ENCODE measurements at regions not wholly inside any gene's neighbourhood (a gene's known extent, or its start where the extent isn't known, plus 50 kb on each side); places are given as distances from the start of the nearest gene placed in this dataset.

- no peak for DNase-seq
Observed at GRCh38 chr4:111649308-111649707, 495.9 kb upstream of the FAM241A start.

- DNase-seq = no peak
Observed at GRCh38 chr4:111650146-111650545, 495.1 kb upstream of the FAM241A start.

GRCh38 chr4:111650674-111651086 is 494.6 kb upstream of the FAM241A start:
- DNase-seq = no peak

- DNase-seq = no peak
Observed at GRCh38 chr4:111652236-111652635, 493.0 kb upstream of the FAM241A start.

GRCh38 chr4:111652986-111653385 is 492.3 kb upstream of the FAM241A start:
- no peak for DNase-seq

GRCh38 chr4:111662496-111662895 is 482.8 kb upstream of the FAM241A start:
- DNase-seq = no peak

GRCh38 chr4:111664308-111664945 is 480.8 kb upstream of the FAM241A start:
- no peak for DNase-seq

- DNase-seq = no peak
Observed at GRCh38 chr4:111666826-111667360, 478.4 kb upstream of the FAM241A start.

- DNase-seq = no peak
Observed at GRCh38 chr4:111671756-111672155, 473.5 kb upstream of the FAM241A start.

GRCh38 chr4:111675746-111676145 is 469.5 kb upstream of the FAM241A start:
- no peak for DNase-seq

- DNase-seq = no peak
Observed at GRCh38 chr4:111676533-111676932, 468.7 kb upstream of the FAM241A start.

- no peak for DNase-seq
Observed at GRCh38 chr4:111678479-111678878, 466.8 kb upstream of the FAM241A start.

GRCh38 chr4:111678908-111679307 is 466.3 kb upstream of the FAM241A start:
- DNase-seq = no peak

GRCh38 chr4:111681270-111681669 is 464.0 kb upstream of the FAM241A start:
- no peak for DNase-seq

- DNase-seq = no peak
Observed at GRCh38 chr4:111681751-111682150, 463.5 kb upstream of the FAM241A start.

- no peak for DNase-seq
Observed at GRCh38 chr4:111685205-111685604, 460.0 kb upstream of the FAM241A start.

- DNase-seq = no peak
Observed at GRCh38 chr4:111689214-111689613, 456.0 kb upstream of the FAM241A start.

GRCh38 chr4:111689731-111690130 is 455.5 kb upstream of the FAM241A start:
- DNase-seq = no peak

GRCh38 chr4:111693758-111694157 is 451.5 kb upstream of the FAM241A start:
- DNase-seq = no peak

- DNase-seq = no peak
Observed at GRCh38 chr4:111695677-111696076, 449.6 kb upstream of the FAM241A start.

- DNase-seq = no peak
Observed at GRCh38 chr4:111696505-111696904, 448.7 kb upstream of the FAM241A start.

- no peak for DNase-seq
Observed at GRCh38 chr4:111697176-111697942, 447.9 kb upstream of the FAM241A start.

GRCh38 chr4:111698361-111698760 is 446.9 kb upstream of the FAM241A start:
- no peak for DNase-seq
